GM10248 (cell line): ENCODE measurements at regions not wholly inside any gene's neighbourhood (a gene's known extent, or its start where the extent isn't known, plus 50 kb on each side); places are given as distances from the start of the nearest gene placed in this dataset.

Experiments
- CTCF ChIA-PET: fragments of 300-600 bp; sonication (Branson Sonifier 250); formaldehyde crosslinking; extraction: SDS; loops from one replicate; lab custom pipeline; 2021; ENCODE audit warnings: antibody characterized with exemption; lab: Yijun Ruan, JAX
- POLR2A ChIA-PET: fragments of 350-650 bp; sonication (Branson Sonifier 250); formaldehyde crosslinking; extraction: SDS; loops from one replicate; lab custom pipeline; 2020; ENCODE audit warnings: antibody characterized with exemption; lab: Yijun Ruan, JAX
- DNase-seq: peaks from one replicate; pipeline ENCODE4 v3.0.0; 2012; ENCODE audit errors: extremely low spot score
- CTCF ChIP-seq: IDR thresholded peaks from 2 replicates; pipeline ENCODE4 v1.5.1; 2012; ENCODE audit warnings: mild to moderate bottlenecking, low read depth; ENCODE audit errors: extremely low read depth, missing control alignments, control extremely low read depth

GRCh38 chr1:4121293-4121684 is 221.2 kb upstream of the C1orf174 start:
- POLR2A ChIA-PET: no interaction called here
- no peak for DNase-seq
- CTCF ChIA-PET: interaction anchor here (1.2 kb wide), 1 partner anchor 10 kb away, joined by 4 read pairs; no protein-coding TSS in a partner anchor
- no peak for TF ChIP-seq CTCF

GRCh38 chr1:4121834-4122512 is 221.9 kb upstream of the C1orf174 start:
- no peak for TF ChIP-seq CTCF
- POLR2A ChIA-PET: no interaction called here
- CTCF ChIA-PET: interaction anchor here (1.2 kb wide), 1 partner anchor 9 kb away, joined by 4 read pairs; no protein-coding TSS in a partner anchor

GRCh38 chr1:4122513-4123160 is 222.6 kb upstream of the C1orf174 start:
- POLR2A ChIA-PET: no interaction called here
- DNase-seq: no peak
- no peak for TF ChIP-seq CTCF
- CTCF ChIA-PET: no interaction called here

More at GRCh38 chr1:4121834-4122512, 221.9 kb upstream of the C1orf174 start:
- no peak for DNase-seq

GRCh38 chr1:4124631-4125145 is 224.6 kb upstream of the C1orf174 start:
- CTCF ChIA-PET: no interaction called here
- no peak for DNase-seq
- POLR2A ChIA-PET: no interaction called here
- TF ChIP-seq CTCF: no peak

GRCh38 chr1:4126251-4126650 is 226.2 kb upstream of the C1orf174 start:
- no peak for TF ChIP-seq CTCF
- CTCF ChIA-PET: no interaction called here

GRCh38 chr1:4126731-4127591 is 226.9 kb upstream of the C1orf174 start:
- TF ChIP-seq CTCF: no peak
- DNase-seq: no peak
- POLR2A ChIA-PET: no interaction called here
- CTCF ChIA-PET: no interaction called here

More at GRCh38 chr1:4126251-4126650, 226.2 kb upstream of the C1orf174 start:
- POLR2A ChIA-PET: no interaction called here
- DNase-seq: no peak
